CD4-positive, alpha-beta T cell treated with Interleukin-4 for 4 hours (primary cell): ENCODE measurements at regions not wholly inside any gene's neighbourhood (a gene's known extent, or its start where the extent isn't known, plus 50 kb on each side); places are given as distances from the start of the nearest gene placed in this dataset.

Experiments used
- DNase-seq: peaks from one replicate; pipeline ENCODE4 v3.0.0-alpha.2; 2020

GRCh38 chr11:127194521-127194920 lies 194.0 kb upstream of the KIRREL3 start:
- DNase-seq: no peak

- no peak for DNase-seq
Observed at GRCh38 chr11:127193950-127194349, 193.4 kb upstream of the KIRREL3 start.

DNA sequence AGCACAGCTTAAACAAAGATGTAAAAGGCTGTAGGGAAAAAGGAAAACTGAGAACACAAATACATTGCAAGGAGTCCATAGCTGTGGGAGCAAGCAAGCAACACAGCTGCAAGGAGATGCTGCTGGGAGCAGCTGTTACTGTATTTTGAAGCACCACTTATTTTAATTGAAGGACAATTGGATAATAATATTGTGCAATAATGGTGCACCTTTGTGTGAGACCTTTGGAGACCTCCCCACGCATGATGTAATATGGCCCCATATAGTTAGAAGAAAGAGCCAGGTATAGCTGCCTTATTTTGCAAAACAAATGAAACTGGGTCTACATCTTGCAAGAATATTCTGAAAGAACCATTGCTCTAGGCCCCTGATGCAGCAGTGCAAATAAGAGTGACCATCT lies 191.1 kb upstream of the KIRREL3 start:
- no peak for DNase-seq

GRCh38 chr11:127191261-127191660 lies 190.7 kb upstream of the KIRREL3 start:
- no peak for DNase-seq

GRCh38 chr11:127182586-127183203 lies 182.1 kb upstream of the KIRREL3 start:
- no peak for DNase-seq

GRCh38 chr11:127157225-127157624 lies 156.7 kb upstream of the KIRREL3 start:
- DNase-seq: no peak

DNA sequence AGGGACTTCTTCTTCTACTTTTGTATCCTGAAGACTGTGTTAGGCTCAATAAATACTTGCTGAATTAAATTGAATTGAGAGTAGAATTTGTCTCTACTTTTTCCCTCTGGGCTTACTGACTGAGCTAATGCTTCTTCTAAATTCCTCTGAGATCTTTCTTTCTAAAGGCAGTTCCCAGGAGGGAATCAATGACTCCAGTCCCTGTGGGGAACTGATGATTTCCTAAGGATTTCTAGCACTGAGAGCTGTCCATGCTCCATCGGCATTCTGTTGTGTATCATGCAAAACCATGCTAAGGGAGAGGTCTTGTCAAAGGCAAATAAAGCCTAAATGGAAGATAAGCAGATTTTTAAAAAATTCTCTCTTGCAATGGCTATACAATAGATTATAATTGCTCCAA lies 148.8 kb upstream of the KIRREL3 start:
- no peak for DNase-seq

DNA sequence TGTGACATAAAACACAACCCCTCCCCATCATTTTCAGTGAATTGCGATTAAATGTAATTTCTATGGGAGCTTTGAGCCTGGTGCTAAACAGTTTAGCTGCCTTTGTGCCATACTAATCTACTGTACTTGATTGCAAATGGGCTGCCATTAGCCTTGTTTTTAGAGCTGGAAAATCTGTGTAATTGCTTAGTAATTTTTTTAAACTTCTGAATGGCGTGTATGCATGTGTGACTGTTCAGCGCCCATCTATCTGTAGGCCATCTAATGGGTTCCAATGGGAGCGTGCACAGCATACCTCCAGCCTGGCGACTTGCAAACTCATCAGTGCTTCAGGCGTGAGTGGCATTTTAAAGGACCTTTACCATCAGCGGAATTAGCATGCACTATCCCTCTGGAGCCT lies 142.7 kb upstream of the KIRREL3 start:
- DNase-seq: no peak

- no peak for DNase-seq
Observed at GRCh38 chr11:127138613-127139012, 138.0 kb upstream of the KIRREL3 start.

DNA sequence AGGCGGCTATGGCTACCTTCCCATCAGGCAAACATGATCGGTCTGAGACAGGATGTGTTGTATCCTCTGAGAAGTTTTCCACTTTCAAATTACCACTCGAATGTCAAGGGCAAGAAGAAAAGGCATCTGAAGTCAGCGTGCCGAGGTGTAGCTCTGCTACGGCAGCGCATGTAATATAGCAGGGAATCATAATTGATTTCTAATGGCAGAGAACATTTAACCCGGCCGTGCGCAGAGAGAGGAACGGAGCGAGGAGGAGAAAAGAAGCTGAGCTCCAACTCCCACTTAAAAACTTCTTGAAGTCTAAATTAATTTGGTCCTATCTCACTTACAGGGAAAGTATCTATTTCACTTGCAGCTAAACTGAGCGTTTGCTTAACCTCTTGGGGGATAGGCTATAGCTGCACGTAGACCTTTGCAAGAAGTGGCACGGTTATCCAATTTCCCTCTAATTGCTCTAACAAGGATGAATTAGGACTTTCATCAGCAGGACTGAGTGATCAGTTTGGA lies 137.3 kb upstream of the KIRREL3 start:
- DNase-seq: no peak

DNA sequence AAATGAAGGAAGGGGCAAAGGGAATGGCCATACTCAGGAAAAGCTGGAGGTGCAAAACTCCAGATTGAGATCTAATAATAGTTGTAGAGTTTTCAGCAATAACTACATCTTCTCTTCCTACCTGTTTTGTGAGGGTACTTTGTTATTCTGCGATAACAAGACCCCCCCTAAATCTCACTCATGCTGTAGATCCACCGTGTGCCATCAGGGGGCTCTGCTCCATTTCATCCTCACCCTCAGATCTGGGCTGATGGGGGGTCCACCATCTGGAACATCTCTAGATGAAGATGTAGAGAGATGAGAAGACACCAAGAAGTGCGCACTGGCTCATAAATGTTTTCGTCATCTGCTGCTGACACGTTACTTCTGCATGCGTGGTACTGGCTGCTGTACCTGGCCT lies 135.9 kb upstream of the KIRREL3 start:
- no peak for DNase-seq

DNA sequence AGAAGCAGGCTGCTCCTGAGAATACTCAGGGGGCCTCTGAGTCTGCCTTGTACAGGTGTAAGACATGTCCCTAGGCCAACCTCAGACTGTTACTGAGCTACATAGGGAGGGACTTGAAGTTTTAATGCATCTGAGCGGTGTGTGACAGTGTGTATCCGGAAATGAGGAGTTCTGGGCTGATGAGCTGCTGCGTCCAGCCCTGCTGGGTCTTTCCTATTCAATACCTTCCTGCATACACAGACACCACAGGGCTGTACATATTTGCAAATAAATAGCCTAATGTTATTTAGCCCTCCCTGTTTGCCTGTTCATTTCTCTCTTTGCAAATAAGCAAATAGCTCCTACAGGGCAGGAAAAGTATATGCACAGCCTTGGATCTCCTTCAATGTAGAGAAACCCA lies 134.7 kb upstream of the KIRREL3 start:
- DNase-seq: no peak

GRCh38 chr11:127133061-127133460 lies 132.5 kb upstream of the KIRREL3 start:
- DNase-seq: no peak

GRCh38 chr11:127130321-127130720 lies 129.8 kb upstream of the KIRREL3 start:
- no peak for DNase-seq

- DNase-seq: no peak
Observed at GRCh38 chr11:127126986-127127385, 126.4 kb upstream of the KIRREL3 start.

DNA sequence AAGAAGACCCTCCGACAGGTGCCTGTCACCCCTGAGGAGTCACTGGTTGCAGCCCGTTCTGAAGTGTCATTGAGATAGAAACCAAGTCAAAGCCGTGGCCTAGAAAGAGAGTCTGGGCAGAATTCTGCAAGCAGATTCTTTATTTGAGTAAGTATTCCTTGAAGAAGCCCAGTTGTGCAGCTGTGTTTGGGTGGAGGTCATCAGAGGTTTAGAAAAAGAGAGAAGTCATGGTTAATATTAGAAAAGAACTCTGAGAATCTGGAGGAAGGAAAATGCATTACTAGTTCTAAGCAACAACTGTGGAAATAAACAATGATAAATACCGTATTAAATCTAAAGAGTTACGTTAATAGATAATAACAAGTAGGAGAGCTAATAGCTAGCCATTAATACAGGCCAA lies 118.8 kb upstream of the KIRREL3 start:
- no peak for DNase-seq

DNA sequence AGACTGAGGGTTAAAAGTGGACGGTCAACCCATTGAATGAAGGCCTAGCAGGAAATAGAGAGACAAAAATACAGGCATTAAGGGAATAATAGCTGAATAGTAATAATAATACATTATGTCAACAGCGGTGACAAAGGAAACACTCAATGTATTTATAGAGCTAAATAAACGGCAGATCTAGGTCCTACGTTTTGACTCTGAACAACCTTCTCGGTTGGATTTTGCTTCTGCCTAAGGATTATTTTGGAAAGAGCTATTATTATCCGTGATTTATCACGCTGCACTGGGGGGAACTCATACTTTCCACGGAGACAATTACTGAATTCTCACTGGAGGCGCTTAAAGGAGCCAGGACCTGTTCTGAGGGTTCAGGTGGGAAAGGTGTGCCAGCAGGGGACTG lies 118.2 kb upstream of the KIRREL3 start:
- DNase-seq: no peak

GRCh38 chr11:127117231-127117739 lies 116.7 kb upstream of the KIRREL3 start:
- DNase-seq: no peak

DNA sequence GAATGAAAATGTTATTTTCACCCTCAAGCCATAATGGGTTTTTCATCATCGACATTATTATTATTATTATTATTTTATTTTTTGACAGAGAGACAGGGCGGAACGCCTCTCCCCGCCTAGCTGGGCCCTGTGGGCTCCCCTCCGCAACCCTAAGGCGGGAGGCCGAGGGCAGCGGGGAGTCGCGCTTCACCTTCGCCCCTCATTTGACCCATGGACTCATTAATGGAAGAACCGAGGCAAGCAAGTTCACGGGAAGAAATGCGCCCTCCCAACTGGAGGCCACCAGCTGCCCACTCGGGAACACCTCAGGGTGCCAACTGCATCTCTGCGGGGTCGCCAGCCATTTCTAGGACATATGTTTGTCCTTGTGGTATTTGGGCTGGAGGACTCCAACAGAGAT lies 115.3 kb upstream of the KIRREL3 start:
- DNase-seq: no peak

DNA sequence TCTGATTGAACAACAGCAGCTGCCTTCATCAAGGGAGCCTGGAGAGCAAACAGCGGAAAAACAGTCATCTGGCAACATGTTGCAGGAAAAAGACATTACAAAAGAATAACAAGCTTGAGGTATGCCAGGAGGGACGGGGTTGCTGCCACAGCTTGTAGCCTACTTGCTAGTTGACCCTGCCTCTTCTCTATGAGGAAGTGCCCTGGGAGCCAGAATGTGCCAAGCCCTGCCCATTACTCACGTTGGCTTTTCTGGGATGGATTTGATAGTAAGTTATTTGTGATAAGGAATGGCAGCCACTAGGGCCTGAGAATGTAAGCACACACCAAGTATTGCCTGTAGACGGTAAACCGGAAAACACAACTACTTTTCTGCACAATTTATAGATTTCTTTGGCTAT lies 113.5 kb upstream of the KIRREL3 start:
- no peak for DNase-seq

DNA sequence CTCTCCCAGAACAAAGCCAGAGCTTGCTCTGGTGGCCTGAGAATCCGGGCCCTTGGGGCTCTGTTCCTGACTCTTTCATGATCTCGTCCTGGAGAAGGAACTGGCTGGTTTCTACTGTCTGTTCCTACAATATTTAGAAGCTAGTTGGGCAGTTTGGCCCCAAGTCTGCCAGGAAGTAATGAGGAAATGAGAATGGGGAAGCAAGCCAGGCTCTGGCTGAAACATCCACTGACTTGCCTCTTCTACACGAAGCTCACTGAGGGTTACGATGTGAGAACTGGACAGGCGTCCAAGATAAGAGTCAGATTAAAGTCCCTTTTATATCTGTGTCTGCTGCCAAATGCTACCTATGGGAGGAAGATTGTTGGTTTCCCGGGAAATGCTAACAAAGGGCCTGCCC lies 110.0 kb upstream of the KIRREL3 start:
- no peak for DNase-seq

- no peak for DNase-seq
Observed at GRCh38 chr11:127109796-127110480, 109.4 kb upstream of the KIRREL3 start.

DNA sequence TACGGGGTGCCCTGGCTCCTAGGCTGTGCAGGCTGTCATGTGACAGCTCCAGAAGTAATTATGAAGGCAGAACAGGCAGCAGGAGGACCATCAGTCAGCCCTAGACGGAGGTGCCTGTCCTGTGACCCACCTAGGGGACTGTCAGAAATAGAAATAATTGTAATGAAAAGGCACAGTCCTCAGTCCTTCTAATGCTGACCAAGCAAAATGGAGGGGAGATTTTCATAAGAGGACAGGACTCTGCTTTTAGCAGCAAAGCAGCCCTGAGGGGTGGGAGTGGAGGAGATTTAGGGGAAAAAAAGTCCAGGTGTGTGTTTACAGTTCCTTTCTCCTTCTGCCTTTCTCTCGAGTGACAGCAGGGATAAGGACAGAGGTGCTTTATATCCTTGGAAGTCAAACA lies 108.3 kb upstream of the KIRREL3 start:
- no peak for DNase-seq

- DNase-seq: no peak
Observed at GRCh38 chr11:127106938-127107337, 106.4 kb upstream of the KIRREL3 start.
